ENCODE measurements at regions not wholly inside any gene's neighbourhood (a gene's known extent, or its start where the extent isn't known, plus 50 kb on each side); places are given as distances from the start of the nearest gene placed in this dataset.

DNA sequence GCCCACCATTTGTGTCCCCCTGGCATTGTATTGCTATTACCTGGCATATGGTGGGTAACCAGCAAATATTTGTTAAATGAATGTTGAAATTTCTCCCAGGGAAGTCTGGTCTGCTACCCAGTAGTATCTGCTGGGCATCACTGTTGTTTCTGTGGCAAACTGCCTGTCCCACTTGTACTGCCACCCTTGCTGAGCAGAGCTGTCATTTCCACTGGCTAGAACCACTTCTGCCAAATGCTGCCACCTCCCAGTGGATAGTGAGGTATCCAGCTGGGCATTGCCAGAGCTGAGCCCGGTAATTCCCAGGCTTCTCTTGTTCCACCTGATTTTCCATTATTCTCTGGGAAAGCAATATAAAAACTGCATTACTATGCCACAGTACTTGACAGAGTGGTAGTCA, 186.7 kb upstream of the NOCT start:
- TF ChIP-seq, protein P1, sequence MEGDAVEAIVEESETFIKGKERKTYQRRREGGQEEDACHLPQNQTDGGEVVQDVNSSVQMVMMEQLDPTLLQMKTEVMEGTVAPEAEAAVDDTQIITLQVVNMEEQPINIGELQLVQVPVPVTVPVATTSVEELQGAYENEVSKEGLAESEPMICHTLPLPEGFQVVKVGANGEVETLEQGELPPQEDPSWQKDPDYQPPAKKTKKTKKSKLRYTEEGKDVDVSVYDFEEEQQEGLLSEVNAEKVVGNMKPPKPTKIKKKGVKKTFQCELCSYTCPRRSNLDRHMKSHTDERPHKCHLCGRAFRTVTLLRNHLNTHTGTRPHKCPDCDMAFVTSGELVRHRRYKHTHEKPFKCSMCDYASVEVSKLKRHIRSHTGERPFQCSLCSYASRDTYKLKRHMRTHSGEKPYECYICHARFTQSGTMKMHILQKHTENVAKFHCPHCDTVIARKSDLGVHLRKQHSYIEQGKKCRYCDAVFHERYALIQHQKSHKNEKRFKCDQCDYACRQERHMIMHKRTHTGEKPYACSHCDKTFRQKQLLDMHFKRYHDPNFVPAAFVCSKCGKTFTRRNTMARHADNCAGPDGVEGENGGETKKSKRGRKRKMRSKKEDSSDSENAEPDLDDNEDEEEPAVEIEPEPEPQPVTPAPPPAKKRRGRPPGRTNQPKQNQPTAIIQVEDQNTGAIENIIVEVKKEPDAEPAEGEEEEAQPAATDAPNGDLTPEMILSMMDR (IDR thresholded peaks at IDR 0.05; ENCODE audit: extremely low read depth in 1 of 2, insufficient read depth in 1 of 2, low read depth in 1 of 2, low read length in 2 of 2), result no peak
- TF ChIP-seq POLR2A (IDR thresholded peaks at IDR 0.05; ENCODE audit: low read depth, low read length) (no peak), GATA2 (IDR thresholded peaks at IDR 0.05; ENCODE audit: insufficient read depth, insufficient read length, low read depth, low read length) (no peak), EZH2 (IDR thresholded peaks at IDR 0.05; ENCODE audit: borderline replicate concordance, low read depth, low read length, severe bottlenecking) (no peak), POLR2AphosphoS5 (IDR thresholded peaks at IDR 0.05; ENCODE audit: insufficient read depth, low read depth, low read length) (no peak), JUN (IDR thresholded peaks at IDR 0.05; ENCODE audit: borderline replicate concordance, insufficient read depth, insufficient read length, low read depth) (no peak), MYC (IDR thresholded peaks at IDR 0.05; ENCODE audit: low read depth, low read length) (no peak), FOS (IDR thresholded peaks at IDR 0.05; ENCODE audit: borderline replicate concordance, insufficient read depth, low read length) (no peak)
- TF ChIP-seq, protein P2, sequence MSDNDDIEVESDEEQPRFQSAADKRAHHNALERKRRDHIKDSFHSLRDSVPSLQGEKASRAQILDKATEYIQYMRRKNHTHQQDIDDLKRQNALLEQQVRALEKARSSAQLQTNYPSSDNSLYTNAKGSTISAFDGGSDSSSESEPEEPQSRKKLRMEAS (IDR thresholded peaks at IDR 0.05; ENCODE audit: insufficient read depth, insufficient read length), result no peak
